Choroid plexus epithelial cell (primary cell): ENCODE measurements at regions not wholly inside any gene's neighbourhood (a gene's known extent, or its start where the extent isn't known, plus 50 kb on each side); places are given as distances from the start of the nearest gene placed in this dataset.
A peak's percentile ranks its signal among the peaks of the same experiment; 100 is the strongest.

Source experiments
- DNase-seq: peaks from one replicate; pipeline ENCODE4 v3.0.0-alpha.2; 2010; ENCODE audit warnings: low read depth
- H3K4me3 ChIP-seq: 2 replicates; pipeline ENCODE4 v1.5.1; 2011; ENCODE audit warnings: low read depth, mild to moderate bottlenecking, control low read depth, low read length, moderate library complexity
- CTCF ChIP-seq: conservative IDR thresholded peaks from 2 replicates; pipeline ENCODE4 v1.5.1; 2011; ENCODE audit warnings: low read depth, mild to moderate bottlenecking, control low read depth, inconsistent platforms, low read length, moderate library complexity

DNA sequence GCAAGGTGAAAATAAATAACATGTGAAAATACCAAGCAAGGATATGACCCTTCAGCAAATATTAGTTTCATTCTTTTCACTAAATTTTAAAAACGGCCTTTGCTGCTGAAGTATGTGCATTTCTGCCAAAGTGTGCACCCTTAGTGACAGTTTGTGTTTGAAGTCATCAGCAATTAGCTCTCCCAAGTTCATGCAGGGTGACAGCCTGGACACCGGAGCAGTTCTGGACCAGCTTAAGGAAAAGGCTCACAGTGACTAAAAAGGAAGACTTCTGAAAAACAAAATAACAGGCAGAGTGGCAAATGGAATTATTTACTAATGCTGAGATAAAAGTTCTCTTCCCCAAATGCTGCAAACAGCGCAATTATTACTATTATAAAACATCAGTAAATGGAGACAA, 69.3 kb upstream of the NEBL start:
- H3K4me3 ChIP-seq = no peak overlapping the region
- DNase-seq = no peak
- no peak for TF ChIP-seq CTCF

- no peak for TF ChIP-seq CTCF
- DNase-seq = no peak
- H3K4me3 ChIP-seq = no peak overlapping the region
Observed at GRCh38 chr10:20963721-20964595, 66.8 kb upstream of the NEBL start.

- peak; percentile 13 for DNase-seq
- no peak overlapping the region for H3K4me3 ChIP-seq
- no peak for TF ChIP-seq CTCF
Observed at GRCh38 chr10:20963056-20963455, 65.9 kb upstream of the NEBL start.

GRCh38 chr10:20962165-20962564, 65.1 kb upstream of the NEBL start:
- peak; percentile 18 for DNase-seq
- no peak overlapping the region for H3K4me3 ChIP-seq
- no peak for TF ChIP-seq CTCF

DNA sequence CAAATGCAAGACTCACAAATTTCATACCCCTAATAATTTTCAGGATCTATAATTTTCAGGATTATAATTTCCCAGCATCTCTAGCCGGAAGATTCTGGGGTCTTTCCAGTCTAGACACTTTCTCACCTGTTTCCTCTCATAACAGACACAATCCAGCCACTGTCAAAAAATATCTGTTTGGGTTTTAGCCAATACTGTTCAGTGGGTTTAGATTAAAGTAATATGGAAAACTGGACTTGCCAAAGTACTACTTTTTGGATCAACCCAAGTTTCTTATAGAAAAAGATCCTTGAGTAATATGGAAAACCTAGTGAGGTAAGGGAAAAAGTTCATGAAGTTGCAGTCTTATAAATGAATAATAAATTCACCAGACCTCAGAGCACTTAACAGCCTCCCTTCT, 62.1 kb upstream of the NEBL start:
- no peak overlapping the region for H3K4me3 ChIP-seq
- no peak for DNase-seq
- TF ChIP-seq CTCF = no peak

- no peak overlapping the region for H3K4me3 ChIP-seq
- no peak for DNase-seq
- TF ChIP-seq CTCF = no peak
Observed at GRCh38 chr10:20958764-20959163, 61.7 kb upstream of the NEBL start.

GRCh38 chr10:20958225-20958624, 61.1 kb upstream of the NEBL start:
- TF ChIP-seq CTCF = no peak
- no peak overlapping the region for H3K4me3 ChIP-seq
- DNase-seq = no peak
